MM.1S (cell line): ENCODE measurements at regions not wholly inside any gene's neighbourhood (a gene's known extent, or its start where the extent isn't known, plus 50 kb on each side); places are given as distances from the start of the nearest gene placed in this dataset.

Experiments used
- DNase-seq: peaks from one replicate; pipeline ENCODE4 v3.0.0-alpha.2; 2015
- H2AFZ ChIP-seq: fragments of 300-600 bp; sonication (generic); 2 replicates; pipeline ENCODE4 v1.6.0; 2016; ENCODE audit warnings: antibody characterized with exemption, low read length
- H3F3A ChIP-seq: fragments of 300-600 bp; sonication (generic); 2 replicates; pipeline ENCODE4 v1.6.1; 2016; ENCODE audit warnings: mild to moderate bottlenecking, antibody characterized with exemption, low read length, moderate library complexity, mixed read lengths; ENCODE audit not compliant: insufficient read depth
- H3K27ac ChIP-seq: fragments of 300-600 bp; sonication (generic); 2 replicates; pipeline ENCODE4 v1.5.1; 2016; ENCODE audit warnings: mild to moderate bottlenecking, low read length
- H3K27me3 ChIP-seq: fragments of 300-600 bp; sonication (generic); replicated peaks from 2 replicates; pipeline ENCODE4 v1.6.0; 2016; ENCODE audit warnings: low read length; ENCODE audit not compliant: insufficient read depth
- H3K36me3 ChIP-seq: fragments of 300-600 bp; sonication (generic); replicated peaks from 2 replicates; pipeline ENCODE4 v1.6.1; 2016; ENCODE audit warnings: mild to moderate bottlenecking, low read length, mixed read lengths; ENCODE audit not compliant: insufficient read depth
- H3K4me1 ChIP-seq: fragments of 300-600 bp; sonication (generic); 2 replicates; pipeline ENCODE4 v1.6.1; 2016; ENCODE audit warnings: low read length, mixed read lengths
- H3K4me2 ChIP-seq: fragments of 300-600 bp; sonication (generic); 2 replicates; pipeline ENCODE4 v1.6.0; 2016; ENCODE audit warnings: low read depth, low read length
- H3K4me3 ChIP-seq: fragments of 300-600 bp; sonication (generic); 2 replicates; pipeline ENCODE4 v1.5.1; 2016; ENCODE audit warnings: low read length, mixed read lengths
- H3K79me2 ChIP-seq: fragments of 300-600 bp; sonication (generic); 2 replicates; pipeline ENCODE4 v1.6.1; 2016; ENCODE audit warnings: mixed run types, low read length, mixed read lengths
- H3K9ac ChIP-seq: fragments of 300-600 bp; sonication (generic); 2 replicates; pipeline ENCODE4 v1.6.1; 2016; ENCODE audit warnings: low read length, mixed read lengths
- H3K9me2 ChIP-seq: fragments of 300-600 bp; sonication (generic); replicated peaks from 2 replicates; pipeline ENCODE4 v1.6.1; 2016; ENCODE audit warnings: mild to moderate bottlenecking, low read length, mixed read lengths; ENCODE audit not compliant: insufficient read depth
- H3K9me3 ChIP-seq: fragments of 300-600 bp; sonication (generic); replicated peaks from 2 replicates; pipeline ENCODE4 v1.6.1; 2016; ENCODE audit warnings: mild to moderate bottlenecking, low read length, mixed read lengths; ENCODE audit not compliant: insufficient read depth
- H4K20me1 ChIP-seq: fragments of 300-600 bp; sonication (generic); 2 replicates; pipeline ENCODE4 v1.6.1; 2016; ENCODE audit warnings: mild to moderate bottlenecking, low read length, moderate library complexity, mixed read lengths; ENCODE audit not compliant: insufficient read depth
- CTCF ChIP-seq: fragments of 300-600 bp; sonication (generic); IDR thresholded peaks from 2 replicates; pipeline ENCODE4 v1.5.1; 2016; ENCODE audit warnings: antibody characterized with exemption, low read length, mixed read lengths
- EZH2 ChIP-seq: fragments of 300-600 bp; sonication (generic); optimal IDR thresholded peaks from 2 replicates; pipeline ENCODE3; 2017; ENCODE audit warnings: low read depth, mild to moderate bottlenecking, antibody characterized with exemption, low read length, mixed read lengths
- EZH2phosphoT487 ChIP-seq: fragments of 300-600 bp; sonication (generic); IDR thresholded peaks from 2 replicates; pipeline ENCODE4 v1.6.1; 2018; ENCODE audit warnings: antibody characterized with exemption, low read length

GRCh38 chr12:39103552-39104165, 198.3 kb upstream of the CPNE8 start:
- H3K79me2 ChIP-seq: no peaks in the 10 kb centered on the region
- H2AFZ ChIP-seq: no peak overlapping the region
- H3K9me2 ChIP-seq: no peaks in the 10 kb centered on the region
- H3K9ac ChIP-seq: no peak overlapping the region
- H3K27ac ChIP-seq: no peak overlapping the region
- no peak overlapping the region for H3K4me2 ChIP-seq
- DNase-seq: peak; percentile 59
- TF ChIP-seq CTCF (peak; percentile 82), EZH2phosphoT487 (no peak)
- H3K4me1 ChIP-seq: no peaks in the 10 kb centered on the region
- no peaks in the 10 kb centered on the region for H3K27me3 ChIP-seq
- no peaks in the 10 kb centered on the region for H3F3A ChIP-seq
- H3K36me3 ChIP-seq: no peaks in the 10 kb centered on the region
- H3K9me3 ChIP-seq: no peaks in the 10 kb centered on the region
- H4K20me1 ChIP-seq: no peaks in the 10 kb centered on the region
- no peak overlapping the region for H3K4me3 ChIP-seq

GRCh38 chr12:39102474-39103209, 197.3 kb upstream of the CPNE8 start:
- Histone ChIP-seq H2AFZ (no peak overlapping the region), H3K36me3 (no peaks in the 10 kb centered on the region), H3K79me2 (no peaks in the 10 kb centered on the region), H3K27me3 (no peaks in the 10 kb centered on the region), H3K4me1 (no peaks in the 10 kb centered on the region), H3K9me2 (no peaks in the 10 kb centered on the region), H3K27ac (no peak overlapping the region), H3K9ac (no peak overlapping the region), H4K20me1 (no peaks in the 10 kb centered on the region), H3K4me3 (no peak overlapping the region), H3K9me3 (no peaks in the 10 kb centered on the region), H3K4me2 (no peak overlapping the region), H3F3A (no peaks in the 10 kb centered on the region)
- no peak for DNase-seq
- no peak for TF ChIP-seq EZH2
- TF ChIP-seq EZH2phosphoT487: no peak
- no peak for TF ChIP-seq CTCF

- H3K27me3 ChIP-seq: no peaks in the 10 kb centered on the region
- no peak overlapping the region for H3K9ac ChIP-seq
- no peaks in the 10 kb centered on the region for H3K9me2 ChIP-seq
- H3K36me3 ChIP-seq: no peaks in the 10 kb centered on the region
- no peak overlapping the region for H3K4me3 ChIP-seq
- H3K9me3 ChIP-seq: no peaks in the 10 kb centered on the region
- DNase-seq: no peak
- TF ChIP-seq EZH2phosphoT487 (no peak), EZH2 (no peak), CTCF (no peak)
- H2AFZ ChIP-seq: no peak overlapping the region
- no peaks in the 10 kb centered on the region for H3K4me1 ChIP-seq
- no peaks in the 10 kb centered on the region for H4K20me1 ChIP-seq
- no peak overlapping the region for H3K4me2 ChIP-seq
- no peaks in the 10 kb centered on the region for H3K79me2 ChIP-seq
- no peak overlapping the region for H3K27ac ChIP-seq
- H3F3A ChIP-seq: no peaks in the 10 kb centered on the region
Measured at GRCh38 chr12:39095636-39096330, 190.4 kb upstream of the CPNE8 start.
